Stimulated activated naive CD4-positive, alpha-beta T cell treated with Interleukin-2 at 50 U/mL for 16 hours (primary cell): ENCODE measurements at regions not wholly inside any gene's neighbourhood (a gene's known extent, or its start where the extent isn't known, plus 50 kb on each side); places are given as distances from the start of the nearest gene placed in this dataset.

Experiments used
- DNase-seq: peaks from one replicate; lab custom pipeline; 2025; lab: John Stamatoyannopoulos, UW

DNA sequence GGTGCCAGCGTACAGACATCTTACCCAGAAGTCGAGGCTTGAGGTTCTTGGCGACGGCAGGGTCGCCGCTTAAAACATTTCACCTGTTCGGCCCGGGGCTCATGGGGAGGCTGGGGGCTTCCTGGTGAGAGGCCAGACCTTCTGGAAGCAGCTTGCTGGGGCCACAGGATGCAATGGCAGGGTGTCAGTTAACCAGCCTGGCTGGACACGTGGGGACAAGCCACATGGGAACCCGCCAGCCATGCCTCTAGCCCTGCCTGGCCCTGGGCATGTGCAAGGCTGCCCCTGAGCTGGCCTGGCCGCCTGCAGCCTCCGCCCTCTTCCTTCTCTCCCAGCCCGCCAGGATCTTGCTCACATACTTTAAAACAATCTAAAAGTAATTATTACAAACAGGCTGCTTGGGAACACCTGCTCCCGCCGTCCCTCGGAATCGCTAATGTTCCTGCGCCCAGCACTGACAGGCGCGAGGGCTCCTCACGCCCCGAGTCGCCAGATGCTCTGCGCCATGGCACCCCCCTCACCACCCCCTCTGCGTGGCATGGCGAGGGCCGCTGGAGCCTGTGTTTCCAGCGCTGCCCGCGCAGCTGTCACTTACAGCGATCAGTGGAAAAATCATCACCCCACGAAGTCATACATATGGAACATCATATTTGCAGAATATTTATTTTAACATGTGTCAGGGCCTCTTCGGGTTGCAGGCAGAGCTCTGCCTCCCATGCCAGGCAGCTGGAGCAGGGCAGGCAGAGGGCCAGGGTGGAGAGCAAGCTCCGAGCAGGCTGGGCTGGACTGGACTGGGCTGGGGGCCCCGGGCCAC is 188.7 kb upstream of the GSE1 start:
- DNase-seq, result no peak

DNA sequence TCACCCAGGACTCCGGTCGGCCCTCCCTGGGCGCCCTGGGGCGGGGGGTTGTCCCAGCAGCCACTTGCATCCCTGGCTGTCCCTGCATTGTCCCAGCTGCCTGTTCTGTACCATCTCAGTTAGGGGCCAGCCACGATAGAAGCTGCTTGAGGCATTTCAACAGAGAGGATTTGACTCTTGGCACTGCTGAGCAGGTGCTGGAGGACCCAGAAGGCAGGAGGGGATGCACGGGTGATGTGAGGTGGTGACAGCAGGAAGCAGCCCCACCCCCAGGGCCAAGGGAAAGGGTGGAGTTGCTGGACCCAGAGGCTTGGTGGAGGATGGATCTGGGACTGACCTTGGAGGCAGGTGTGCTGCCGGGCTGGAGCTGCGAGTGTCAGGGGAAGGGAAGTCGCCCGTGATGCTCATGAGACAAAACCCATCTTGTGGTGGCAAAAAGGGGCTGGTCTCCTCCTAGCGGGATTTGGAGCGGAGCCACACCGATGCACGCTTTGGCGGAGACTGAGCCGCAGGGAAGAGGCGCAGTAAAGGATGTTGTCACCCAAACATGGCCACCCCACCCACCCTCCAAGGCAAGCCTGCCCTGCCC is 188.0 kb upstream of the GSE1 start:
- DNase-seq, result no peak

DNA sequence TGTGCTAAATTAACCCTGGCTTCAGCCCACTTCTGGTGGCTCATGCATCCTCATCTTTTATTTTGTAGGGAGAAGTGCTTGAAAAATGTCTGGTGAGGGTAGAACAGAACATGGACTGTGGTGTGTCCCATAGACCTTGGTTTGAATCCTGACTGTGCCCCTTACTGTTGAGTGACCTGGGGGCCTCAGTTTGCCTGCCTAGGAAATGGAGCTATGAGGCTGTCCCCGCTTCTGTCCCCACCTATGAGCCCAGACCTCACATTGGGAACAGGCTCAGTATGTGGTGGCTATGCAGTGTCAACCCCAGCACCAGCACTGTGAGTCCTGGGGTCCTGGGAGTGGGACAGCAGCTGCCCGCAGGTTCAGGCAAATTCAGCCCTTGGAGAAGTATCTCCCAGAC is 186.3 kb upstream of the GSE1 start:
- no peak for DNase-seq

DNA sequence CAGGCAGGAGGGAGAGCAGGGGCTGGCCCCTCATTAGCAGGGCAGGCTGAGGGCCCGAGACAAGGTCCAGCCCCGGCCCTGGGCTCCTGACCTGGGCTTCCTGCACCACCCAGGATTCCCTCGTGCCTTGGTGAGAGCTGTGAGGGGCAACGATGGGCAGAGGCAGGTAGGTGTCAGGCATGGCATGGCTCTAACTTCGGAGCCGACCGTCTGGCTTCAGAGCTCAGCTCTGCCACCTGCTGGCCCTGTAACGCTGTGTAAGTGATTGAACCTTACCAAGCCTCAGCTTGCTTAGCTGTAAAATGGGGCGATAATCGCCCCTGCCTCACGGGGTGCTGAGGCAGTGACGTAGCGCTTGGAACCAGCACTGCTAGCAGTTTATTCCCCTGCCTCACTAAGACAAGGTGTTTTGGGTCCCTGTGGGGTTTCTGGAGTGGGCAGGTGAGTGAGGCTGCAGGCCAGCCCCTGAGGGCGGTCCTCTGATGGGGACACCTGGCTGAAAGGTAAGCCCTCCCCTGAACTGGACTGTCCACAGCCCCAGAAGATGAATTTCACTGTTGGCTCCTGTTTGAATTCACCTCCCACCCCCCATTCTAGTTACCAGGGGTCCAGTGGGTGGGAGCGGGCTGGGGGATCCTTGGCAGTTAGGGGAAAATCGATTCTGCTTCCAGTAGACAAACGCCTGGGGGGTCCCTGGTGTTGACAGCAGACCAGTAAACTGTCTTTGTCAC is 184.8 kb upstream of the GSE1 start:
- DNase-seq, result peak; percentile 33

DNA sequence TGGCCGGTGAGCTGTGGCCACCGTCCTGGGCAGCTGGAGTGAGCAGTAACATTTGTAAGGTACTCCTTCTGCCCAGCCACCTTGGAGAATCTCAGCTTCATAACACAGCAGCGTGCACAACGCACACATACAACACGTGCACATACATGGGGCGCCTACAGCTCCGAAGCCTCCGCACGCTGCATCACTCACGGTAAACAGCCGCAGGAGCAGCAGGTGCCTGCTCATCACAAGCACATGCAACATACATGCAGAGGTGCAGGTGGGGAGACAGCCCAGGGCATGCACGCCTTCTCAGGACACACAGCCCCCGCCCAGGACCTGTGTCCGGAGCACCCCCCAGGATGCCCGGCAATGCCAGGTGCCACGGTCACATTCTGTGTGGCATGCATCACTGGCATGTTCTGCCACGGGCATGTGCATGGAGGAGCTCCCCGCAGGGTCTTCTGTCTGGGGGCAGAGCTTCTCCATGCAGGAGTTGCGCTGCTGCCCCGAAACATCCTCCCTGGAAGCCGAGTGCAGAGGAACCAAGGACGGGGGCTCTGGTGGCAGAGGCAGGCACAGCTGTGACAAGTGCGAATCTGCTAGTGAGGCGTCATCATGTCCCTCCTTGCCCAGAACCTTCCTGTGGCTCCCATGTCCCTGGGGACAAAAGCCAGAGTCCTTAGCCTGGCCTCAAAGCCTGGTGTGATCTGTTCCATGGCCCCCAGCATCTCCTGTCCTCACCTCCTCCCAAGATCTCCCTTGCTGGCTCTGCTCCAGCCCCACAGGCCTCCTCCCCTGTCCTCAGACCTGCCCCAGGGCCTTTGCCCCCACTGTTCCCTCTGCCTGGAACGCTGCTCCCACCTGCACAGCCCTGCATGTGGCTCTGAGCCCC is 184.0 kb upstream of the GSE1 start:
- DNase-seq, result no peak

DNA sequence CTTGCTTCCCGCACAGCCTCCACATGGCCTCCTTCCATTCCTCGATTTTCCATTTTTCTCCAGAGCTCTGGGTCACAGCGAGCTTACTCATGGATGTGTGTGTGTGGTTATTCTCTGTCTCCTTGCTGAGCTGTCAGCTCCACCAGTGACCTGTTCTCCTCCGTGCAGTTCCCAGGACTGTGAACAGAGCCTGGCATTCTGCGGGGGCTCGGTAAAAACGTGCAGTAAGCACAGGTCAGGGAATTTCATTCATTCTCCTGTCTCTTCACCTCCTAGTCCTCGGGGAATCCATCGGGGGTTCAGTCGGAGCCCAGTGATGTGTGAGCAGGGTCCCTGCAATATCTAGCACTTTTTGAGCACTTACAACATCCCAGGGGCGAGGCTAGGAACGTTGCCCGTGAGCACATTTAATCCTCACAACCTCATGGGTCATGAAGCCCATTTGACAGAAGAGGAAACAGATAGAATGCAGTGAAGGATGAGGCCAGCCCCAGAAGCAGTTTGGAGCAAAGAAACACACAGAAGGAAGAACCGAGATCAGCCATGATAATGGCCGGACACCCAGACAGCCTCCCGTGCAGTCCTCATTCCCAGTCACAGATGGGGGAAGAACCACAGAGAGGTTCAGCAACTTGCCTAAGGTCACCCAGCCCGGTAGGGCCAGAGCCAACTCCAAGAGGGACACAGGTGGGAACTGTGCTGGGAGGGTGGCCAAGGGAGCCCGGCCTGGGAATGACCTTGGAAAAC is 183.2 kb upstream of the GSE1 start:
- no peak for DNase-seq

DNA sequence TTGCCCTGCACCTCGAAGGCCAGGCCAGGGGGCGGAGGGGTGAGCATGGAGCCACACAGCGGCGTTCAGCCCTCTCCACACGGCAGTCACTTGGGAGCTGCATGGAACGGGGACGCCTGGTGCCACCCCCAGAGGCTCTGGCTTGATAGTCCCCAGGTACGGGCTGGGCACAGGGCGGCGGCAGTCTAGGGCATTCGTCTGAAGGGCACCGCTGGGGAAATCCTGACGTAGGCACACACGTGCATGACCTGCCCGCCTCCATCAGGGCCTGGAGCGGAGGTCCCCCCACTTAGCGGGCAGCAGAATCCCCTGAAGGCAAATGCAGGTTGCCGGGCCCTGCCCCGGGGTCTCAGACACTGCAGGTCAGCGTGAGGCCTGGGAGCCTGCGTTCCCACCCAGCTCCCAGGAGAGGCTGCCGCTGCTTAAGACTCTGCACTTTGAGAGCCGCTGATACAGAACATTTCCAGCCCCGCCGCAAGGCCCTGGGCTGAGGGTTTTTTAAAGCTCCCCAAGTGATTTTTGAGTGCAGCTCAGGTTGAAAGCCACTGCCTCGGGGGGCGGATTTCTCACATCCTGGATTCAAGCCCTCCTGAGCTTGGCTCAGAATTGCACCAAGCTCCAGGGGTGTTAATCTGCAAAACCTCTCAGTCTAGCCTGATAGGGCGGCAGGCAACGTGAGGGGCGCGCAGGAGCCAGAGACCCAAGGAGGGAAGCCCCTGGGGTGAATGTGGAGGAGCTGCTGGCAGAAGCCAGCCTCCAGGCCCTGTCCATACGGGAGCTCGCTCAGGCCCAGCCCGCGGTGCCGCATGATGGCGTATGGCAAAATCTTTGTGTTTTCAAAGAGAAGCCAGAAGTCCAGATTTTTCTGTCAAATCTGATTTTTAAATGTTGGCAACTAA is 182.3 kb upstream of the GSE1 start:
- no peak for DNase-seq

DNA sequence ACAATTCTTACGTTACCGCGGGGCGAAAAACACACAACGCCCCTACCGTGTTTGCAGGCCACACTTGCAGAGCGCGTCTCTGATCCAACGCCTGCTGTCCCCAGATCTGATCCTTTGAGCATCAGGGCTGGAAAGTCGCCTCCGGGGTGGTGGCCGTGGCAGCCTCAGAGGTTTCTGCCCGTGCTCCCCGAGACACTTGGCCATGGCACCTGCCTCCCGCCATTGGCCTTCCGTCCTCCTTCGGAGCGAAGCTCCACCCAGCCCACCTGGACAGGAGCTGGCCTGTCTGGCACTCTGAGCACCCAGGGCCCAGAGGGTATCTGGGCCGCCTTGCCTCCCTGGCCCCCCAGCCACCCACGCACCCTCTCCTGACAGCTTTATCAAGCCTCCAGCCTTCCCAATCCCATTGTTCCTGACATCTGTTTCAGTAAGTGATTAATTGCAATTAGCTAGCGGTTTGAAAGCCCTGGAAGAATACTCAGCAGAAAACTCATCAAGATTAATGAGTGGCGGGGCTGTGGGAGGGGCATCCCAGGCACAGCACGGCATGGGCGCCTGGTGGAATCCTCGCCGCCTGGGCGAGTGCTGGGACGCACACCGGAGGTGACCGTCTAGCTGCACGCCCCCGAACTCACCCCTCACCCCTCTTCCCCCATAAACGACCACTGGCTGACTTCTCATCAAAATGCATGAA is 181.5 kb upstream of the GSE1 start:
- DNase-seq, result no peak

DNA sequence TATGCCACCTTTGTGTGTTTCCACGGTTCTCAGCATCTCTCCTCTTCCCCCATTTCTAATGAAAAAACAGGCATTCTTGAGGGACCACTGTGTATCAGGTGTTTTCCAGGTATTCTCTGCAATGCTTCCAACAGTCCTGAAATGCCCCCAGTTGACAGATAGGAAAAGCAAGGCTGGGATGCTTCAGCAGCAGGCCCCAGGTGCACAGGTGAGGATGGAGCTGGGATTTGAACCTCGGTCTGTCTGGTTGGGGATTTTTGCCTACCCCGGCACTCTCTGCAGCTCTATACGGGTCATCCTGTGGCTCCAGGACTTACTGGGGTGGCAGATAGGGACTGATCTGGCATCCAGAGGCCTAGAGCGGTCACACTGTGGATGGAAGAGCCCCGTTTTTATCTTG is 180.5 kb upstream of the GSE1 start:
- no peak for DNase-seq

DNA sequence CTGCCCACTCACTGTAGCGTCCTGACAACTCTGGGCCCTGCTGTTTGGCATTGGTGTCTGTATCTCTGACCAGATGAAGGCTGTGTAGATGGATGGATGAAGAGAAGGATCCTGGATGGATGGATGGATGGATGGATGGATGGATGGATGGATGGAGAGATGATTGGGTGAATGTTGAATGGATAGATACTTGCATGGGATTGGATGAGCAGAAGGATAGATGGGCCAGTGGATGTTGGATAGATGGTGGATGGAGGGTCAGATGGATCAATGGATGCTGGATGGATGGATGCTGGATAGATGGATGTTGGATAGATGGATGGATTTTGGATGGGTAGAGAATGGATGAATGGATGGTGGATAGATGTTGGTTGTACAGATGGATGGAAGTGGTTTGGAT is 179.6 kb upstream of the GSE1 start:
- DNase-seq, result no peak

DNA sequence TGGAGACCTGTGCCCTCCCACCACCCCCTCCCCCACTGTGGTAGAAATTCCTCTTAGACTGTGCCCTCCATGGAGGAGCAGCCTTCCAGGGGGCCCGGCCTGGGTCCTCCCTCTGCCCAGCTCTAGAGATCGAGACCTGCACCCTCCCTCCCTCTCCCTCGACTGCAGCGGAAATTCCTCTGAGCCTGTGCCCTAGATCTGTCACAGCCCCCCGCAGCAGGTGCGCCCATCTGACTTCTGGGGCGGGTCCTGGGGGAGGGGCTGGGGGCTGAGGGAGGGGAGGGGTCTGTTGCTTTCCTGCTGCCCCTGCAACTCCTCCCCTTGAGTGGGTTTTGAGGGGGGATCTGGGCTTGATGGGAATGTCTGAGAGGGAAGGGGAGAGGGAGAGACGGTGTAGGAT is 177.8 kb upstream of the GSE1 start:
- DNase-seq, result no peak

DNA sequence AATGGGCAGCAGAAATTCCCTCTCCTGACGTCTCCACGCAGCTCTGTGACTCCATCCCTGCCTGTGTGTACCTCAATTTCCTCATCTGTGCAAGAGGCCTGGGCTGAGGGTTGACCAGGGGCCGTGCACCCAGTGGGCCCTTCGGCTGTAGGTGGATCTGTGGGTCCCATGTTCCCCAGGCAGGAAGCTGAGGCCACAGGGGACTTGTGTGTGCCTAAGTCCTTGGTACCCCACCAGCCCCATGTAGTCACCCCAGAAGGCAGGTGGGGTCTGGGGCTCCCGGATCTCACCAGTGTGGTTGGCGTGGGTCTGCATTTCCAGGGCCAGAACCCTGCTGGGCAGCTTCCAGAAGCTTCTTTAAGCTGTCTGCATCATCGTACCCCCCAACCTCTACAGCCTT is 177.4 kb upstream of the GSE1 start:
- DNase-seq, result no peak

DNA sequence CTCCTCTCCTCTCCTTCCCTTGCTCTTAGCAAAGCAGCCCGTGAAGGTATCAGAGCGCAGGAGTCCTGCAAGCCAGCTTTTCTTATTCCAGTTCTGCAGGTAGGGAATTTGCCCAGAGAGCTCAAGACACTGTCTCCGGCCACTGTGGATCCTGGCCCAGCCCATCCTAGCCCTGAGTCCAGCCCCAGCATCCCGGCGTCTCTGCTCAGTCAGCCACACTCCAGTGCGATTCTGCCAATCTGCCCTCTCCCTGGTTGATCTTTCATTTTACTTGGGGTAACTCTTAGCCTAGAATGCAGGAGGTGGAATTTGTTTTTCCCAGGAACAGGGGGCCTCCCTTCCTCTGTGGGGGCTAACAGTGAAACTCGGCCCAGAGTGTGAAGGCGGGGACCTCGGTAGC is 176.9 kb upstream of the GSE1 start:
- DNase-seq, result no peak

DNA sequence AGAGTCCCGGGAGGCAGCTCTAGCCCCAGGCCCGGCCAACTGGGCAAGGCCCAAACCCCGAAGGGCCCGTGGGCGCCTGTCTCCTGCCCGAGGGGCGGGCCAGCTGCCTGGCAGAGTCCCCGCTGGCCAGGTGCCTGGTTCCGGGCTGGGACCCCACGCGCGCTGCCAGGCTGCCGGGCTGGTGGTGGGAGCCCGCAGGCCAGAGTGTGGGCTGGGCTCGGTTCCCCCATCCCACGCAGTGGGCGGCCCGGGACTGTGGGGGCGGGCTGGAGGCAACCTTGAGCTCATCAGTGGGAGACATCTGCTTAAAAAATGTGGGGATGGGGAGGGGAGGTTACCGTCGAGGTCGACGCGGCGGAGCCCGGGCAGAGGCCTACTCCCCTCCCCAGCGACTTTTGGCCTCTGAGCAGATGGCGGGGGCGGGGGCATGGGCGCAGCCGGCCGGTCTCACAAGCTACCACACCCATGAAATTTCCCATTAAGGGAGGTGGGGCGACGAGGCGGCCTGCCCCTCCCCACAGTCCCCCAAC is 176.4 kb upstream of the GSE1 start:
- no peak for DNase-seq

DNA sequence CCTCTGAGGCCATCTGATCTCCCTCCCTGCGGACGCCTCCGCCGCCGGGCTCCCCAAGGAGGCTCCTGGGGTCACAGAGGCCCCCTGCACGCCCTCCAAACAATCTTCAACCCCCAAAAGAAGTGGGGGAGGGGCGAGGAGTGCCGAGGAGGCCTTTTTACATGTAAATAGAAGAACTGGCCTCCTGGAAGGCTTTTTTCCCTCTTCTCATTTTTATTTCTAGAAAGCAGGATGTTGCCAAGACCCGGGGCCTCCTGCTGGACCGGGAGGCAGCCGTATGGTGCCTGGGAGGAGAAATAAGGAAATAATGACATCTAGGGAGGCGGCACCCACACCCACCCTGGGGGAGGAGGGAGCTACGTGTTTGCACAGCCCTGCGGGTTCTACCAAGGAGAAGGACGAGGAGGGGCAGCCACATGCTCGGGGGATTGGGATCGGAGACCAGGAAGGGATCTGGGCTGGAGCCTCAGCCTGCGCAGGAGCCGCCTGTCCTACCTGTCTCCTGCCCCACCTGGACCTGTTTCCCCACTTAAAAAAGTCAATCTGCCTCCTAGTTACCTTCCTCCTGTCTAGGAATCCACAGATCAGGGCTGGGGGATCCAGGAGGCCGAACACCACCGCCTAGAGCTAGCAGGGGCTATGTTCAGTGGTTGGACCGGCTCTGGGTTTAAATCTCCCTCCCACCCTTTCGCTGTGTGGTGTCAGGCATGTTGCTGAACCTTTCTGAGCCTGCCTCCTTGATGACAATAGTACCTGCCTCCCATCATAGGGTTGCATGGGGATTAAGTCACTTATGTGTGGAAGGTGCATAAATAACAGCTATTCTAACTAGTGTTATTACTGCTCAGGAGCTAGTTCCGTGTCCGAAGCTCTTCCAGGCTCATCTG is 175.7 kb upstream of the GSE1 start:
- DNase-seq, result no peak

DNA sequence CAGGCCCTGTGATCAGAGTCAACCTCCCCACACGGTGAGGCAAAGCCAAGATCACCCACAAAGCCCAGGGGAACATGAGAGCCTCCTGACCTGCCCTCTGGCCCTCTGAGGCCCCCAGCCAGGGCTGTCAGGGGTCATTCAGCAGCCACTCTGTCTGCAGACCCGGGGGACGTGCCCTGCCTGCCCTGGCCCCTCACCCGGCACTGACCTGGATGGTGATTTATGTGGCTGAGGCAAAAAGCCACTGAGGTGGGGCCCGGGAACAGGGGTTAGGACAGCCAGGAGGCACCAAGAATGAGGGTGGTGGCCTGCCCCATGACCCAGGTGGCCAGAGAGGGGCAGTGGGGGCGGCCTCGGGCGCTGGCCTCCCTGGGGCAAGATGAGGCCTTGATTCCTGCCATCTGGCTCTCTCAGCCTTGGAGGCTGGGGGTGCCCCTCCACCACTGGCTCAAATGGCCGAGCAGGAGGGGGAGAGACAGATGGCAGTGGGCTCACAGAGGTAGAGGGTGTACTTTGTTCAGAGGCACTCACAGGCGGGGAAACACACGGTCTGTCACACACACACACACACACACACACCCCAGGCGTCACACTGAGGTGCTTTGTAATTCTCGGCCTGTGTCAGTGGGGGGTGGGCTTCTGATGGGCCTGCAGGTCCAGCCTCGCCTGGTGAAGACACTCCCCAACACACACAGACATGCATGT is 174.0 kb upstream of the GSE1 start:
- DNase-seq, result no peak

DNA sequence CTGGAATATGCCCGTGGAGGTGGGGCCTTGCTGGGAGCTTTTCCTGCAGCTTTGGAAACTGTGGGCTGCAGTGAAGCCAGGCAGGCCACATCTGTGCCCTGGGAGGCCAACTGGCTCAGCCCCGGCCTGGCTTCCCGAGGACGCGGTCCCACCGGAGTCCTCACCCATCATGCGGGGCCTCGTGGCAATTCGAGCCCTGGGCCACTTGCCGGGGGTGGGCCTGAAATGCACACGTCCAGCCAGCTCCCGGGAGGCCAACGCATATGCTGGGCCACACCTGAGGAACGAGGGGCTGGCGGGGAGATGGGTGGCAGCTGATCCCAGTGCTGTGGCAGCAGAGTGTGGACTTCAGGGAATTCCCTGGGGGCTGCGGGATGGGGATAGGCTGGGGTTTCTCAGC is 172.4 kb upstream of the GSE1 start:
- DNase-seq, result no peak
